HepG2 (cell line): ENCODE measurements at regions not wholly inside any gene's neighbourhood (a gene's known extent, or its start where the extent isn't known, plus 50 kb on each side); places are given as distances from the start of the nearest gene placed in this dataset.

ENCODE experiments used
- ARID3A ChIP-seq: IDR thresholded peaks from 2 replicates; pipeline ENCODE4 v1.6.1; 2012; ENCODE audit warnings: low read depth, low read length, improper control_type of control experiment
- ATM ChIP-seq: fragments of 450-650 bp; IDR thresholded peaks from 2 replicates; pipeline ENCODE4 v1.7.1; 2017; ENCODE audit warnings: mild to moderate bottlenecking, borderline replicate concordance
- DMTF1 ChIP-seq: sonication (generic); formaldehyde crosslinking; IDR thresholded peaks from 2 replicates; pipeline ENCODE4 v1.4.0; 2020; ENCODE audit warnings: mild to moderate bottlenecking, missing genetic modification reagents
- ETS1 ChIP-seq: sonication (generic); formaldehyde crosslinking; IDR thresholded peaks from 2 replicates; pipeline ENCODE4 v1.4.0; 2020; ENCODE audit warnings: missing genetic modification reagents
- GMEB2 ChIP-seq: IDR thresholded peaks from 2 replicates; pipeline ENCODE4 v1.6.1; 2016; ENCODE audit warnings: missing biosample characterization, missing genetic modification reagents, low read depth
- JUND ChIP-seq: sonication (generic); formaldehyde crosslinking; IDR thresholded peaks from 2 replicates; pipeline ENCODE4 v1.8.0; 2022; ENCODE audit warnings: mild to moderate bottlenecking, missing genetic modification reagents
- MXI1 ChIP-seq: IDR thresholded peaks from 3 replicates; pipeline ENCODE4 v1.6.1; 2012; ENCODE audit warnings: low read depth, low read length, inconsistent platforms, borderline replicate concordance
- SALL1 ChIP-seq: sonication (generic); formaldehyde crosslinking; IDR thresholded peaks from 2 replicates; pipeline ENCODE4 v1.8.0; 2022; ENCODE audit warnings: mild to moderate bottlenecking, missing genetic modification reagents
- TBP ChIP-seq: sonication (generic); formaldehyde crosslinking; IDR thresholded peaks from 2 replicates; pipeline ENCODE4 v1.5.0; 2020; ENCODE audit warnings: missing genetic modification reagents
- U2AF1 ChIP-seq: fragments of 200-400 bp; formaldehyde crosslinking; optimal IDR thresholded peaks from 2 replicates; pipeline ENCODE3; 2017; ENCODE audit warnings: mild to moderate bottlenecking, low read depth, low read length
- YEATS4 ChIP-seq: sonication (generic); formaldehyde crosslinking; IDR thresholded peaks from 2 replicates; pipeline ENCODE4 v1.4.0; 2020; ENCODE audit warnings: missing genetic modification reagents, borderline replicate concordance
- ZFP62 ChIP-seq: sonication (generic); formaldehyde crosslinking; IDR thresholded peaks from 2 replicates; pipeline ENCODE4 v1.4.0; 2020; ENCODE audit warnings: missing genetic modification reagents
- ZKSCAN1 ChIP-seq: fragments of 150-350 bp; IDR thresholded peaks from 2 replicates; pipeline ENCODE4 v1.6.1; 2014; ENCODE audit warnings: low read length
- ZNF460 ChIP-seq: sonication (generic); formaldehyde crosslinking; IDR thresholded peaks from 2 replicates; pipeline ENCODE4 v1.5.1; 2020; ENCODE audit warnings: missing genetic modification reagents, mild to moderate bottlenecking, borderline replicate concordance
- ZNF512 ChIP-seq: sonication (generic); formaldehyde crosslinking; IDR thresholded peaks from 2 replicates; pipeline ENCODE4 v1.4.0; 2020; ENCODE audit warnings: mild to moderate bottlenecking, missing genetic modification reagents
- ZNF570 ChIP-seq: sonication (generic); formaldehyde crosslinking; IDR thresholded peaks from 2 replicates; pipeline ENCODE4 v1.4.0; 2020; ENCODE audit warnings: mild to moderate bottlenecking, missing genetic modification reagents, borderline replicate concordance
- ZNF644 ChIP-seq: IDR thresholded peaks from 2 replicates; pipeline ENCODE4 v1.6.1; 2016; ENCODE audit warnings: low read depth
- ZNF7 ChIP-seq: IDR thresholded peaks from 2 replicates; pipeline ENCODE4 v1.6.1; 2016; ENCODE audit warnings: missing biosample characterization, missing genetic modification reagents

GRCh38 chr6:1227935-1228753 is 83.8 kb upstream of the FOXQ1 start (continued):
- TF ChIP-seq ARID3A: peak; percentile 85
- TF ChIP-seq ZFP62: no peak
- TF ChIP-seq ZNF644: peak; percentile 99
- peak; percentile 43; the same call in 1 of the 2 replicates for TF ChIP-seq ZNF460 (CRISPR knock-in tag)
- TF ChIP-seq SALL1 (CRISPR knock-in tag): peak; percentile 93
- TF ChIP-seq JUND (CRISPR knock-in tag): peak; percentile 35; the same call in 1 of the 2 replicates
- peak; percentile 55; the same call in 1 of the 2 replicates for TF ChIP-seq ZNF7 (CRISPR knock-in tag)
- 0 out of 2 replicates have a peak, but pooled peaks have one; percentile 31 for TF ChIP-seq ZKSCAN1
- peak; percentile 66; the same call in 1 of the 3 replicates for TF ChIP-seq MXI1
- no peak for TF ChIP-seq ETS1 (CRISPR knock-in tag)
- TF ChIP-seq DMTF1: no peak; the same call in 1 of the 2 replicates
- no peak for TF ChIP-seq TBP (CRISPR knock-in tag)
- TF ChIP-seq ZNF512 (CRISPR knock-in tag): 0 out of 2 replicates have a peak, but pooled peaks have one; percentile 77
- TF ChIP-seq YEATS4 (CRISPR knock-in tag): peak; percentile 41; the same call in 1 of the 2 replicates
- TF ChIP-seq GMEB2: no peak; the same call in 1 of the 2 replicates
- no peak for TF ChIP-seq U2AF1
- peak; percentile 85; the same call in 1 of the 2 replicates for TF ChIP-seq ZNF570 (CRISPR knock-in tag)
- peak; percentile 35; the same call in 1 of the 2 replicates for TF ChIP-seq ATM
